ENCODE measurements at regions not wholly inside any gene's neighbourhood (a gene's known extent, or its start where the extent isn't known, plus 50 kb on each side); places are given as distances from the start of the nearest gene placed in this dataset.

DNA sequence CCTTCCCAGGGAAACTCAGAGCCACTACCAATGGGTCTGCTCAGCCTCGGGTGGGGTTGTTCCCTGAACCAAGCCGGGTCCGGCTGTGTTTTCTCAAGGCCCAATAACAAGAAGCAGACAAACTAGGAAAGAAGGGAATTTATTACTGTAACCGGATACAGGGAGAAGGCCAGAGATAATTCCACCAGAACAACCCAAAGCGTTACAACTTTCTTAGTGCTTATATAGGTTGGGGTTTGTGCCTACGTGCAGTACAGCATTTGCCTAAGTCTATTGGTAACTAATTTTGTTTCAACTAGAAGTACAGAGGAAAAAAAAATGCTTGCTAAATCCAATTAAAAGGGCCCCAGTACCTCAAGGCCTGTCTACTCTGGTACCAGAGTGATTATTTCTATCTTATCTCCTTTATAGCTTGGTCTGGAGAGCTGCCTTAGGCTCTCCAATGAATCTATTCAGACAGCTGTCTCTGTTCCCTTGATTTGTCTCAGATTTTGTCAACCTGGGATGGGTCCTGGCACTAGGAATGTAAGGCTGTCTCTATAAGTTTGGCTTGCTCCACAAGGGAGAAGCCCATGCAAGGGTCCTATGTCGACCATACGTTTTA lies 57.3 kb upstream of the CCDC190 start:
- TF ChIP-seq POLR2A (IDR thresholded peaks at IDR 0.05) = no peak
- TF ChIP-seq, protein P1, sequence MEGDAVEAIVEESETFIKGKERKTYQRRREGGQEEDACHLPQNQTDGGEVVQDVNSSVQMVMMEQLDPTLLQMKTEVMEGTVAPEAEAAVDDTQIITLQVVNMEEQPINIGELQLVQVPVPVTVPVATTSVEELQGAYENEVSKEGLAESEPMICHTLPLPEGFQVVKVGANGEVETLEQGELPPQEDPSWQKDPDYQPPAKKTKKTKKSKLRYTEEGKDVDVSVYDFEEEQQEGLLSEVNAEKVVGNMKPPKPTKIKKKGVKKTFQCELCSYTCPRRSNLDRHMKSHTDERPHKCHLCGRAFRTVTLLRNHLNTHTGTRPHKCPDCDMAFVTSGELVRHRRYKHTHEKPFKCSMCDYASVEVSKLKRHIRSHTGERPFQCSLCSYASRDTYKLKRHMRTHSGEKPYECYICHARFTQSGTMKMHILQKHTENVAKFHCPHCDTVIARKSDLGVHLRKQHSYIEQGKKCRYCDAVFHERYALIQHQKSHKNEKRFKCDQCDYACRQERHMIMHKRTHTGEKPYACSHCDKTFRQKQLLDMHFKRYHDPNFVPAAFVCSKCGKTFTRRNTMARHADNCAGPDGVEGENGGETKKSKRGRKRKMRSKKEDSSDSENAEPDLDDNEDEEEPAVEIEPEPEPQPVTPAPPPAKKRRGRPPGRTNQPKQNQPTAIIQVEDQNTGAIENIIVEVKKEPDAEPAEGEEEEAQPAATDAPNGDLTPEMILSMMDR (IDR thresholded peaks at IDR 0.05) = no peak
